K562 (cell line): ENCODE measurements at regions not wholly inside any gene's neighbourhood (a gene's known extent, or its start where the extent isn't known, plus 50 kb on each side); places are given as distances from the start of the nearest gene placed in this dataset.

ENCODE experiments used
- CBFA2T2 ChIP-seq: fragments of 450-650 bp; conservative IDR thresholded peaks from 2 replicates; pipeline ENCODE4 v1.6.1; 2017; ENCODE audit warnings: mild to moderate bottlenecking
- CBX1 ChIP-seq: sonication (generic); IDR thresholded peaks from 2 replicates; pipeline ENCODE4 v1.6.1; 2016; ENCODE audit warnings: antibody characterized with exemption, low read depth, mild to moderate bottlenecking
- KAT2B ChIP-seq: IDR thresholded peaks from one replicate; pipeline ENCODE4 v1.6.1; 2012; ENCODE audit warnings: low read depth, mild to moderate bottlenecking, control low read depth, inconsistent platforms, low read length, moderate library complexity
- LARP7 ChIP-seq: fragments of 450-650 bp; IDR thresholded peaks from 2 replicates; pipeline ENCODE4 v1.6.1; 2016
- LEF1 ChIP-seq: fragments of 450-650 bp; IDR thresholded peaks from 2 replicates; pipeline ENCODE4 v1.6.1; 2016; ENCODE audit warnings: mild to moderate bottlenecking
- PHF20 ChIP-seq: fragments of 450-650 bp; IDR thresholded peaks from 2 replicates; pipeline ENCODE4 v1.6.1; 2018; ENCODE audit not compliant: partially characterized antibody
- PRPF4 ChIP-seq: fragments of 200-400 bp; formaldehyde crosslinking; IDR thresholded peaks from one replicate; pipeline ENCODE4 v1.6.1; 2017; ENCODE audit warnings: low read length, low read depth, mild to moderate bottlenecking; ENCODE audit not compliant: insufficient read depth, poor library complexity, severe bottlenecking
- RBM14 ChIP-seq: fragments of 200-400 bp; formaldehyde crosslinking; IDR thresholded peaks from 2 replicates; pipeline ENCODE4 v1.6.1; 2018; ENCODE audit warnings: low read depth, mild to moderate bottlenecking, low read length, moderate library complexity, borderline replicate concordance; ENCODE audit not compliant: insufficient read depth
- RFX7 ChIP-seq: fragments of 250-450 bp; sonication (Bioruptor Pico); IDR thresholded peaks from 2 replicates; pipeline ENCODE4 v1.5.1; 2021; ENCODE audit warnings: mild to moderate bottlenecking
- RHOXF2B ChIP-seq: fragments of 250-450 bp; sonication (Bioruptor Pico); conservative IDR thresholded peaks from 2 replicates; pipeline ENCODE4 v1.5.1; 2021
- SP2 ChIP-seq: IDR thresholded peaks from 2 replicates; pipeline ENCODE4 v1.6.1; 2011; ENCODE audit warnings: mild to moderate bottlenecking, low read depth, low read length, moderate library complexity; ENCODE audit not compliant: poor library complexity, severe bottlenecking; ENCODE audit errors: extremely low read depth
- ZBTB8A ChIP-seq: fragments of 450-650 bp; IDR thresholded peaks from 2 replicates; pipeline ENCODE4 v1.6.1; 2018; ENCODE audit warnings: mild to moderate bottlenecking, moderate library complexity; ENCODE audit not compliant: partially characterized antibody
- ZC3H4 ChIP-seq: sonication (generic); formaldehyde crosslinking; IDR thresholded peaks from 2 replicates; pipeline ENCODE4 v1.9.0; 2021; ENCODE audit warnings: missing genetic modification reagents, borderline replicate concordance
- ZNF184 ChIP-seq: sonication (generic); formaldehyde crosslinking; IDR thresholded peaks from 2 replicates; pipeline ENCODE4 v1.5.0; 2020; ENCODE audit warnings: missing genetic modification reagents
- ZNF583 ChIP-seq: fragments of 250-450 bp; sonication (Bioruptor Pico); IDR thresholded peaks from 2 replicates; pipeline ENCODE4 v1.4.0; 2020
- ZNF644 ChIP-seq: fragments of 200-800 bp; sonication (Bioruptor generic); IDR thresholded peaks from 2 replicates; pipeline ENCODE4 v1.6.1; 2016; ENCODE audit warnings: low read depth, missing genetic modification characterization, missing compliant biosample characterization
- TF ChIP-seq, protein P1 (sequence below), 2 experiments: fragments of 450-650 bp in 1 of 2; IDR thresholded peaks; 2 replicates each; pipeline ENCODE4 v1.6.1; 2011 to 2017; ENCODE audit warnings: low read depth in 2 of 2, antibody characterized with exemption in 1 of 2, borderline replicate concordance in 1 of 2, low read length in 1 of 2, mild to moderate bottlenecking in 1 of 2, mixed read lengths in 1 of 2; ENCODE audit not compliant: control insufficient read depth in 1 of 2
- TF ChIP-seq, protein P2 (sequence below): fragments of 250-450 bp; sonication (Bioruptor Pico); IDR thresholded peaks from 2 replicates; pipeline ENCODE4 v1.8.0; 2021; ENCODE audit warnings: mild to moderate bottlenecking, moderate library complexity
- TF ChIP-seq, protein P3 (sequence below): fragments of 450-650 bp; formaldehyde crosslinking; IDR thresholded peaks from 2 replicates; pipeline ENCODE4 v1.4.0; 2022; ENCODE audit warnings: missing genetic modification characterization
- TF ChIP-seq, protein P4 (sequence below): fragments of 250-450 bp; sonication (Bioruptor Pico); IDR thresholded peaks from 2 replicates; pipeline ENCODE4 v1.4.0; 2020; ENCODE audit warnings: borderline replicate concordance
- TF ChIP-seq, protein P5 (sequence below), 2 experiments: fragments of 450-650 bp; IDR thresholded peaks; 2 replicates each; pipeline ENCODE4 v1.6.1; 2016

DNA sequence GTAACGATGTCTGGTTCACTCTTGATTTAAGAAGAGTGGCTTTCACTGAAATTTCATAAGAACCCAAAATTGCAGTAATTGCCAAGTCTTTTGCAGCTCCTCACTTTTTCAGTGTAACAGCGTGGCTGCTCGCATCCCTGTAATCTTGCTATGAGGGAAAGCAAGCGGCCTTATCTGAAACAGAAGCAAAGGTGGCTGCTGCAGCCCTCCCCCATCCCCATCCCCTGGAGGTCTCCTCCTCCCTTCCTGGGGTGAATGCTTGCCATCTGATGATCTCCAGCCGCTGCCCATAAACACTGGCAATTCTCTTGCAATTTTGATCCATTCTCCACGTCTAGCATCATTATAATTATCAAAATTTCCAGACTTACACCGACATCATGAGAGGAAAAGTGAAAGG, 182.5 kb upstream of the ASIC2 start (continued):
- TF ChIP-seq, protein P1, sequence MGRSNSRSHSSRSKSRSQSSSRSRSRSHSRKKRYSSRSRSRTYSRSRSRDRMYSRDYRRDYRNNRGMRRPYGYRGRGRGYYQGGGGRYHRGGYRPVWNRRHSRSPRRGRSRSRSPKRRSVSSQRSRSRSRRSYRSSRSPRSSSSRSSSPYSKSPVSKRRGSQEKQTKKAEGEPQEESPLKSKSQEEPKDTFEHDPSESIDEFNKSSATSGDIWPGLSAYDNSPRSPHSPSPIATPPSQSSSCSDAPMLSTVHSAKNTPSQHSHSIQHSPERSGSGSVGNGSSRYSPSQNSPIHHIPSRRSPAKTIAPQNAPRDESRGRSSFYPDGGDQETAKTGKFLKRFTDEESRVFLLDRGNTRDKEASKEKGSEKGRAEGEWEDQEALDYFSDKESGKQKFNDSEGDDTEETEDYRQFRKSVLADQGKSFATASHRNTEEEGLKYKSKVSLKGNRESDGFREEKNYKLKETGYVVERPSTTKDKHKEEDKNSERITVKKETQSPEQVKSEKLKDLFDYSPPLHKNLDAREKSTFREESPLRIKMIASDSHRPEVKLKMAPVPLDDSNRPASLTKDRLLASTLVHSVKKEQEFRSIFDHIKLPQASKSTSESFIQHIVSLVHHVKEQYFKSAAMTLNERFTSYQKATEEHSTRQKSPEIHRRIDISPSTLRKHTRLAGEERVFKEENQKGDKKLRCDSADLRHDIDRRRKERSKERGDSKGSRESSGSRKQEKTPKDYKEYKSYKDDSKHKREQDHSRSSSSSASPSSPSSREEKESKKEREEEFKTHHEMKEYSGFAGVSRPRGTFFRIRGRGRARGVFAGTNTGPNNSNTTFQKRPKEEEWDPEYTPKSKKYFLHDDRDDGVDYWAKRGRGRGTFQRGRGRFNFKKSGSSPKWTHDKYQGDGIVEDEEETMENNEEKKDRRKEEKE (IDR thresholded peaks at IDR 0.05; ENCODE audit: borderline replicate concordance in 1 of 2, control insufficient read depth in 1 of 2, low read depth in 2 of 2, low read length in 1 of 2), result no peak
- TF ChIP-seq, protein P2, sequence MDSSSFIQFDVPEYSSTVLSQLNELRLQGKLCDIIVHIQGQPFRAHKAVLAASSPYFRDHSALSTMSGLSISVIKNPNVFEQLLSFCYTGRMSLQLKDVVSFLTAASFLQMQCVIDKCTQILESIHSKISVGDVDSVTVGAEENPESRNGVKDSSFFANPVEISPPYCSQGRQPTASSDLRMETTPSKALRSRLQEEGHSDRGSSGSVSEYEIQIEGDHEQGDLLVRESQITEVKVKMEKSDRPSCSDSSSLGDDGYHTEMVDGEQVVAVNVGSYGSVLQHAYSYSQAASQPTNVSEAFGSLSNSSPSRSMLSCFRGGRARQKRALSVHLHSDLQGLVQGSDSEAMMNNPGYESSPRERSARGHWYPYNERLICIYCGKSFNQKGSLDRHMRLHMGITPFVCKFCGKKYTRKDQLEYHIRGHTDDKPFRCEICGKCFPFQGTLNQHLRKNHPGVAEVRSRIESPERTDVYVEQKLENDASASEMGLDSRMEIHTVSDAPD (CRISPR knock-in tag), result no peak
- TF ChIP-seq, protein P3, sequence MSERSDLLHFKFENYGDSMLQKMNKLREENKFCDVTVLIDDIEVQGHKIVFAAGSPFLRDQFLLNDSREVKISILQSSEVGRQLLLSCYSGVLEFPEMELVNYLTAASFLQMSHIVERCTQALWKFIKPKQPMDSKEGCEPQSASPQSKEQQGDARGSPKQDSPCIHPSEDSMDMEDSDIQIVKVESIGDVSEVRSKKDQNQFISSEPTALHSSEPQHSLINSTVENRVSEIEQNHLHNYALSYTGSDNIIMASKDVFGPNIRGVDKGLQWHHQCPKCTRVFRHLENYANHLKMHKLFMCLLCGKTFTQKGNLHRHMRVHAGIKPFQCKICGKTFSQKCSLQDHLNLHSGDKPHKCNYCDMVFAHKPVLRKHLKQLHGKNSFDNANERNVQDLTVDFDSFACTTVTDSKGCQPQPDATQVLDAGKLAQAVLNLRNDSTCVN (CRISPR knock-in tag), result no peak
- TF ChIP-seq LEF1 (no peak; the same call in 1 of the 2 replicates), PHF20 (no peak), LARP7 (no peak), ZNF184 (no peak), PRPF4 (no peak), CBFA2T2 (peak; percentile 64), SP2 (no peak), ZBTB8A (no peak), ZC3H4 (CRISPR knock-in tag) (no peak), ZNF644 (tag) (no peak), RFX7 (CRISPR knock-in tag) (no peak), RHOXF2B (no peak), CBX1 (no peak), ZNF583 (CRISPR knock-in tag) (no peak), RBM14 (no peak), KAT2B (no peak)
- TF ChIP-seq, protein P4, sequence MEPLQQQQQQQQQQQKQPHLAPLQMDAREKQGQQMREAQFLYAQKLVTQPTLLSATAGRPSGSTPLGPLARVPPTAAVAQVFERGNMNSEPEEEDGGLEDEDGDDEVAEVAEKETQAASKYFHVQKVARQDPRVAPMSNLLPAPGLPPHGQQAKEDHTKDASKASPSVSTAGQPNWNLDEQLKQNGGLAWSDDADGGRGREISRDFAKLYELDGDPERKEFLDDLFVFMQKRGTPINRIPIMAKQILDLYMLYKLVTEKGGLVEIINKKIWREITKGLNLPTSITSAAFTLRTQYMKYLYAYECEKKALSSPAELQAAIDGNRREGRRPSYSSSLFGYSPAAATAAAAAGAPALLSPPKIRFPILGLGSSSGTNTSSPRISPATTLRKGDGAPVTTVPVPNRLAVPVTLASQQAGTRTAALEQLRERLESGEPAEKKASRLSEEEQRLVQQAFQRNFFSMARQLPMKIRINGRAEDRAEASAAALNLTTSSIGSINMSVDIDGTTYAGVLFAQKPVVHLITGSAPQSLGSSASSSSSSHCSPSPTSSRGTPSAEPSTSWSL (CRISPR knock-in tag), result no peak
- TF ChIP-seq, protein P5, sequence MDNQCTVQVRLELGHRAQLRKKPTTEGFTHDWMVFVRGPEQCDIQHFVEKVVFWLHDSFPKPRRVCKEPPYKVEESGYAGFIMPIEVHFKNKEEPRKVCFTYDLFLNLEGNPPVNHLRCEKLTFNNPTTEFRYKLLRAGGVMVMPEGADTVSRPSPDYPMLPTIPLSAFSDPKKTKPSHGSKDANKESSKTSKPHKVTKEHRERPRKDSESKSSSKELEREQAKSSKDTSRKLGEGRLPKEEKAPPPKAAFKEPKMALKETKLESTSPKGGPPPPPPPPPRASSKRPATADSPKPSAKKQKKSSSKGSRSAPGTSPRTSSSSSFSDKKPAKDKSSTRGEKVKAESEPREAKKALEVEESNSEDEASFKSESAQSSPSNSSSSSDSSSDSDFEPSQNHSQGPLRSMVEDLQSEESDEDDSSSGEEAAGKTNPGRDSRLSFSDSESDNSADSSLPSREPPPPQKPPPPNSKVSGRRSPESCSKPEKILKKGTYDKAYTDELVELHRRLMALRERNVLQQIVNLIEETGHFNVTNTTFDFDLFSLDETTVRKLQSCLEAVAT (IDR thresholded peaks at IDR 0.05), result no peak
